Loucy (cell line): ENCODE measurements at regions not wholly inside any gene's neighbourhood (a gene's known extent, or its start where the extent isn't known, plus 50 kb on each side); places are given as distances from the start of the nearest gene placed in this dataset.

Experiments used
- CTCF ChIP-seq: fragments of 200-600 bp; sonication (generic); conservative IDR thresholded peaks from 2 replicates; pipeline ENCODE4 v1.5.1; 2014; ENCODE audit warnings: mild to moderate bottlenecking, antibody characterized with exemption, low read length
- EZH2phosphoT487 ChIP-seq: fragments of 200-600 bp; IDR thresholded peaks from 2 replicates; pipeline ENCODE4 v1.6.1; 2018; ENCODE audit warnings: antibody characterized with exemption, mild to moderate bottlenecking, moderate library complexity, borderline replicate concordance

GRCh38 chr1:178024504-178024903, 54.6 kb upstream of the SEC16B start:
- TF ChIP-seq CTCF = no peak
- TF ChIP-seq EZH2phosphoT487 = no peak
